Left renal pelvis (tissue), 4 donors: ENCODE measurements at regions not wholly inside any gene's neighbourhood (a gene's known extent, or its start where the extent isn't known, plus 50 kb on each side); places are given as distances from the start of the nearest gene placed in this dataset.

Experiments
- DNase-seq, 4 donors: peaks; one replicate each; pipeline ENCODE4 v3.0.0-alpha.2; 2013; ENCODE audit warnings: low read depth in 4 of 4, low spot score in 3 of 4

GRCh38 chr2:221202431-221202830 lies 369.7 kb downstream of the EPHA4 start:
- DNase-seq: no peak

- DNase-seq: no peak
Observed at GRCh38 chr2:221203125-221203524, 369.0 kb downstream of the EPHA4 start.

- no peak for DNase-seq
Observed at GRCh38 chr2:221203856-221204255, 368.2 kb downstream of the EPHA4 start.

GRCh38 chr2:221204699-221205098 lies 367.4 kb downstream of the EPHA4 start:
- DNase-seq: no peak

GRCh38 chr2:221205103-221205673 lies 366.9 kb downstream of the EPHA4 start:
- no peak for DNase-seq

GRCh38 chr2:221210686-221211085 lies 361.4 kb downstream of the EPHA4 start:
- no peak for DNase-seq

- no peak for DNase-seq
Observed at GRCh38 chr2:221211653-221212052, 360.5 kb downstream of the EPHA4 start.

GRCh38 chr2:221212105-221212504 lies 360.0 kb downstream of the EPHA4 start:
- DNase-seq: no peak

- DNase-seq: no peak
Observed at GRCh38 chr2:221215487-221215886, 356.6 kb downstream of the EPHA4 start.

GRCh38 chr2:221216636-221217035 lies 355.5 kb downstream of the EPHA4 start:
- DNase-seq: no peak

- no peak for DNase-seq
Observed at GRCh38 chr2:221225752-221226151, 346.4 kb downstream of the EPHA4 start.

- DNase-seq: no peak
Observed at GRCh38 chr2:221228214-221228769, 343.8 kb downstream of the EPHA4 start.

- DNase-seq: no peak
Observed at GRCh38 chr2:221229099-221229498, 343.0 kb downstream of the EPHA4 start.

- no peak for DNase-seq
Observed at GRCh38 chr2:221231511-221231910, 340.6 kb downstream of the EPHA4 start.

GRCh38 chr2:221235941-221236340 lies 336.2 kb downstream of the EPHA4 start:
- DNase-seq: peak in 3 of 4 donors; percentile 15 to 24 (median 21)

GRCh38 chr2:221241072-221241471 lies 331.0 kb downstream of the EPHA4 start:
- DNase-seq: no peak

GRCh38 chr2:221243771-221244170 lies 328.3 kb downstream of the EPHA4 start:
- DNase-seq: no peak

GRCh38 chr2:221245045-221245444 lies 327.1 kb downstream of the EPHA4 start:
- DNase-seq: no peak

- DNase-seq: no peak
Observed at GRCh38 chr2:221245772-221246171, 326.3 kb downstream of the EPHA4 start.

- no peak for DNase-seq
Observed at GRCh38 chr2:221254299-221254698, 317.8 kb downstream of the EPHA4 start.

- no peak for DNase-seq
Observed at GRCh38 chr2:221255862-221256261, 316.2 kb downstream of the EPHA4 start.

GRCh38 chr2:221258464-221258863 lies 313.6 kb downstream of the EPHA4 start:
- no peak for DNase-seq

GRCh38 chr2:221262651-221263050 lies 309.5 kb downstream of the EPHA4 start:
- DNase-seq: no peak
